ENCODE measurements at regions not wholly inside any gene's neighbourhood (a gene's known extent, or its start where the extent isn't known, plus 50 kb on each side); places are given as distances from the start of the nearest gene placed in this dataset.

GRCh38 chr7:25954395-25954794, 197.6 kb upstream of the NFE2L3 start:
- WGBS (ENCODE audit: insufficient coverage): 100% methylated on average over 2 of the region's 3 CpGs
- H3K27ac Mint-ChIP-seq: no peak overlapping the region
- no peak overlapping the region for H2AFZ ChIP-seq (ENCODE audit: insufficient read depth, low read depth, low read length, poor library complexity, severe bottlenecking)
- ChIA-PET POLR2A (no interaction called here), CTCF (no interaction called here)
- intact Hi-C loops (cut with micrococcal nuclease): loop anchor here (5.0 kb wide), 2 partner anchors 108 to 338 kb away; partner anchors contain the start of gene SNX10
- H3K27me3 Mint-ChIP-seq: peaks cover 8% of the 10 kb centered on the region
- no peak for ATAC-seq (ENCODE audit: low read depth)
- peaks cover 0 to 11% (median 0%) of the 10 kb centered on the region in 3 donors for H3K9me3 ChIP-seq (ENCODE audit: control extremely low read depth in 1 of 3, control insufficient read depth in 2 of 3, insufficient read depth in 1 of 3, low read length in 2 of 3)
- DNase-seq: no peak
- no peak overlapping the region for H3K9ac ChIP-seq (ENCODE audit: low read length)
- H3K79me2 ChIP-seq (ENCODE audit: control insufficient read depth, insufficient read depth, low read length): no peaks in the 10 kb centered on the region
- H3K4me3 Mint-ChIP-seq: no peak overlapping the region
- no peak overlapping the region for H3K4me3 ChIP-seq (ENCODE audit: control extremely low read depth in 1 of 5, extremely low read depth in 1 of 5, insufficient read depth in 1 of 5, low read depth in 2 of 5, low read length in 4 of 5)
- TF ChIP-seq EZH2 (IDR thresholded peaks at IDR 0.05; ENCODE audit: borderline replicate concordance, insufficient read depth, low read depth, low read length, poor library complexity, severe bottlenecking): no peak
- TF ChIP-seq CTCF (IDR thresholded peaks at IDR 0.05): no peak
- peaks cover 21% of the 10 kb centered on the region in 2 donors for H3K4me1 ChIP-seq (ENCODE audit: control insufficient read depth in 2 of 2, insufficient read depth in 2 of 2, low read length in 2 of 2)
- H3K9me3 Mint-ChIP-seq (ENCODE audit: insufficient read depth): peaks cover 2% of the 10 kb centered on the region
- H3K4me2 ChIP-seq (replicated peaks; ENCODE audit: low read depth, low read length, poor library complexity, severe bottlenecking): no peak overlapping the region
- no peaks in the 10 kb centered on the region for H4K20me1 ChIP-seq (ENCODE audit: control insufficient read depth, insufficient read depth, low read length, poor library complexity, severe bottlenecking)
- H3K4me1 Mint-ChIP-seq: peaks cover 26% of the 10 kb centered on the region
- no peak overlapping the region for H3K27ac ChIP-seq (ENCODE audit: low read length in 2 of 2)
- H3K27me3 ChIP-seq (replicated peaks in 1 of 4; ENCODE audit: control extremely low read depth in 1 of 4, control insufficient read depth in 3 of 4, insufficient read depth in 4 of 4, low read length in 3 of 4): peaks cover 0 to 13% (median 9%) of the 10 kb centered on the region in 4 experiments
- no peaks in the 10 kb centered on the region for H3K36me3 ChIP-seq (replicated peaks in 1 of 2; ENCODE audit: control extremely low read depth in 1 of 2, control insufficient read depth in 1 of 2, extremely low read depth in 1 of 2, insufficient read depth in 2 of 2, low read length in 1 of 2)

GRCh38 chr7:25959168-25959734, 192.7 kb upstream of the NFE2L3 start:
- Histone ChIP-seq H3K36me3 (replicated peaks in 1 of 2; ENCODE audit: control extremely low read depth in 1 of 2, control insufficient read depth in 1 of 2, extremely low read depth in 1 of 2, insufficient read depth in 2 of 2, low read length in 1 of 2) (no peaks in the 10 kb centered on the region), H2AFZ (ENCODE audit: insufficient read depth, low read depth, low read length, poor library complexity, severe bottlenecking) (peak overlapping the region; percentile 14), H3K4me3 (ENCODE audit: control extremely low read depth in 1 of 5, extremely low read depth in 1 of 5, insufficient read depth in 1 of 5, low read depth in 2 of 5, low read length in 4 of 5) (no peak overlapping the region), H4K20me1 (ENCODE audit: control insufficient read depth, insufficient read depth, low read length, poor library complexity, severe bottlenecking) (no peaks in the 10 kb centered on the region), H3K4me2 (replicated peaks; ENCODE audit: low read depth, low read length, poor library complexity, severe bottlenecking) (no peak overlapping the region), H3K79me2 (ENCODE audit: control insufficient read depth, insufficient read depth, low read length) (no peaks in the 10 kb centered on the region), H3K9ac (ENCODE audit: low read length) (no peak overlapping the region), H3K9me3 (ENCODE audit: control extremely low read depth in 1 of 3, control insufficient read depth in 2 of 3, insufficient read depth in 1 of 3, low read length in 2 of 3) (peaks cover 0 to 2% (median 0%) of the 10 kb centered on the region in 3 donors), H3K27ac (ENCODE audit: low read length in 2 of 2) (no peak overlapping the region), H3K27me3 (replicated peaks in 1 of 4; ENCODE audit: control extremely low read depth in 1 of 4, control insufficient read depth in 3 of 4, insufficient read depth in 4 of 4, low read length in 3 of 4) (peaks cover 0 to 7% (median 0%) of the 10 kb centered on the region in 4 experiments), H3K4me1 (ENCODE audit: control insufficient read depth in 2 of 2, insufficient read depth in 2 of 2, low read length in 2 of 2) (peaks cover 5 to 6% of the 10 kb centered on the region in 2 donors)
- CTCF ChIA-PET: interaction anchor here (0.9 to 1.1 kb wide), 3 partner anchors 8 to 103 kb away, joined by 3 to 5 read pairs (median 3); no protein-coding TSS in a partner anchor
- H3K9me3 Mint-ChIP-seq (ENCODE audit: insufficient read depth): peaks cover 2% of the 10 kb centered on the region
- POLR2A ChIA-PET: interaction anchor here (0.6 kb wide), 1 partner anchor 62 kb away, joined by 5 read pairs; no protein-coding TSS in a partner anchor
- WGBS (ENCODE audit: insufficient coverage): 14% methylated on average over 3 of the region's 5 CpGs
- DNase-seq: peak; percentile 14
- peaks cover 18% of the 10 kb centered on the region for H3K4me1 Mint-ChIP-seq
- peak overlapping the region; percentile 34 for H3K27ac Mint-ChIP-seq
- ATAC-seq (ENCODE audit: low read depth): peak; percentile 49
- peak overlapping the region; percentile 29 for H3K4me3 Mint-ChIP-seq
- TF ChIP-seq CTCF (IDR thresholded peaks at IDR 0.05): no peak
- no peak for TF ChIP-seq EZH2 (IDR thresholded peaks at IDR 0.05; ENCODE audit: borderline replicate concordance, insufficient read depth, low read depth, low read length, poor library complexity, severe bottlenecking)
- peaks cover 14% of the 10 kb centered on the region for H3K27me3 Mint-ChIP-seq
- intact Hi-C loops (cut with micrococcal nuclease): no loop called here
